IPS-NIHi7 (cell line): ENCODE measurements at regions not wholly inside any gene's neighbourhood (a gene's known extent, or its start where the extent isn't known, plus 50 kb on each side); places are given as distances from the start of the nearest gene placed in this dataset.
"Not testable (repeated sequence)": the region's sequence is repeated elsewhere in the genome, so short reads cannot be mapped to it uniquely, and the experiment has no call there.

ENCODE experiments used
- DNase-seq: peaks from one replicate; pipeline ENCODE4 v3.0.0; 2012; ENCODE audit warnings: mixed read lengths; ENCODE audit errors: extremely low spot score

DNA sequence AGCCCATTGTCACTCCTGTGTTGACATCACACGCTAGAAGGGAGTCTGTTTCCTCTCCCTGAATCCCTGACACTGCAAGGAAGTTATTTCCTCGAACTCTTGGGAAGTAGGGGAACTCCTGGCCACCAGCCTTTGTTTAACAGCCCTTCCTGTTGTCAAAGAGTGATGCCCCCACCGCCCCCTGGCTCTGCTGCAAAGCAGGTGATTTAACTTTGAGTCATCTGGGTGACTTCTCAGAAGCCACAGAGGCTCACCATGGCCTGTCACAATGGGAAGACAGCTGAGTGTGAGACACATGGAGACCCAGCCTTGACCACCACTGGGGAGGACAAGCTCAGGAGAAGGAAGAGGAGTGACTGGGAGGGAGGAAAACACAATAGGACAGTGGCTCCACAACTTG is 182.8 kb downstream of the PSMG1 start:
- no peak for DNase-seq

DNA sequence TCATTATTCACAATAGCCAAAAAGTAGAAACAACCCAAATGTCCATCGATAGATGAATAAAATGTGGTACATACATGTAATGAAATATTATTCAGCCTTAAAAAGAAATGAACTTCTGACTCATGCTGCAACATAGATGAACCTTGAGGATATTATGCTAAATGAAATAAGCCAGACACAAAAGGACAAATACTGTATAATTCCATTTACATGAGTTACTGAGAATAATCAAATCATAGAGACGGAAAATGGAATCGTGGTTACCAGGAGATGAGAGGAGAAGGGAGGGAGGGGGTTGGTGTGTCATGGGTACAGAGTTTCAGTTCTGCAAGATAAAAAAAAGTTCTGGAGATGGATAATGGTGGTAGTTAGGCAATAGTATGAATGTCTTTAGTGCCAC is 184.1 kb downstream of the PSMG1 start:
- DNase-seq = no peak

DNA sequence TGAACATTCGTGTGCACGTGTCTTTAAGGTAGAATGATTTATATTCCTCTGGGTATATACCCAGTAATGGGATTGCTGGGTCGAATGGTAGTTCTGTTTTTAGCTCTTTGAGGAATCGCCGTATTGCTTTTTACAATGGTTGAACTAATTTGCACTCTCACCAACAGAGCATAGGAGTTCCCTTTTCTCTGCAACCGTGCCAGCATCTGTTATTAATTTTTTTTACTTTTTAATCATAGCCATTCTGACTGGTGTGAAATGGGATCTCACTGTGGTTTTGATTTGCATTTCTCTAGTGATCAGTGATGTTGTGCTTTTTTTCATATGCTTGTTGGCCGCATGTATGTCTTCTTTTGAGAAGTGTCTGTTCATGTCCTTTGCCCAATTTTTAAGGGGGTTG is 185.0 kb downstream of the PSMG1 start:
- not testable (repeated sequence) for DNase-seq

DNA sequence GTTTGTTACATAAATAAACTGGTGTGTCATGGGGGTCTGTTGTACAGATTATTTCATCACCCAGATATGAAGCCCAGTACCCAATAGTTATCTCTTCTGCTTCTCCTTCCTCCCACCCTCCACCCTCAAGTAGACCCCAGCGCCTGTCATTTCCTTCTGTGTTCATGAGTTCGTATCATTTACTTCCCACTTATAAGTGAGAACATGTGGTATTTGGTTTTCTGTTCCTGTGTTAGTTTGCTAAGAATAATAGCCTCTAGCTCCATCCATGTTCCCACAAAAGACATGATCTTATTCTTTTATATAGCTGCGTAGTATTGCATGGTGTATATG is 185.4 kb downstream of the PSMG1 start:
- not testable (repeated sequence) for DNase-seq

DNA sequence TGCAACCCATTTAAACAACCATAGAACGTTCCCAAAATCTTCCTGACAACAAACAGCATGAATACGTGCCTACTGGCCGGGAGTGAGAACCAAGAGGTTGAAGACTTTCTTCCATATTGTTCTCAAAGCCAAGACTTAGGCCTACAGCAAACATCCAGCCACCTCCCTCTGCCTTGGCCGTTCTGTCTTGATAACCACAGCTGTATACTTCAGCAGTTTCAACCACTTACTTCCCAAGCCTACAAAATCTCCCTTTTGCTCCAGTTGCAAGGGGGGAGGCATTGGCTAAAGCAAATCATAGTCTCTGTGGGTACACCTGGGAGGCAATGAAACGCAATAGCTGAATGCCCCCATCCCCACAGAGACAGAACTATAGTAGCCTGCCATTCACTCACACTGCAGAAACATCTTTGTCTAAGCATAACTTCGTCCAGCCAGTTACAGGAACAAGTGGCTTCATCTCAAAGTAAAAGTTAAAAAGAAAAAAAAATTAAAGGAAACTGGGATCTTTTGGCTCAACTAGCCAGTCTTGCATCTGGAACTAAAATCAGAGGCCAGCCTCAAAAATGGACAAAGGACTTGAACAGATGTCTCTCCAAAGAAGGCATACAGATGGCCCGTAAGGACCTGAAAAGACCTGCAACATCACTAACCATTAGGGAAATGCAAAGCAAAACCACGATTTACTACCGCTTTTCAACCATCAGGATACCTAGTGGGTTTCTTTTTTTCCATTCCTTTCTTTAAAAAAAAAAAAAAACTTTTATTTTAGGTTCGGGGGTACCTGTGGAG is 186.0 kb downstream of the PSMG1 start:
- DNase-seq = no peak

DNA sequence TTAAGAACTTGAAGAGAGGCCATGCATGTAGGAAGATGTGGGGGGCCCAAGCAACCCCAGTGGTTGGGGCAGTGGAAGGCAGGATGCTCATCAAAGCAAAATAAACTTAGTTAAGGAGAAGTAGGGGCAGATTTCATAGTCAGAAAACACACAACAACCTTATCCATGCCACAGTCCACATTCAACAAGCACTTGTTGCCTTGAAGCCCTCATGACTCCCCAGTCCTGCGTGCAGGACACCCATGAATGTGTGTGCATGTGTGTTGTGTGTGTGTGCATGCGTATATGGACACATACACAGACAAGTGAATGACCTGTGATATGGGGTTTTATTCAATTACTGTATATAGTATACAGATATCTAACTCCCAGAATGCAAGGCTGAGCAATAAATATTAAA is 186.9 kb downstream of the PSMG1 start:
- no peak for DNase-seq

DNA sequence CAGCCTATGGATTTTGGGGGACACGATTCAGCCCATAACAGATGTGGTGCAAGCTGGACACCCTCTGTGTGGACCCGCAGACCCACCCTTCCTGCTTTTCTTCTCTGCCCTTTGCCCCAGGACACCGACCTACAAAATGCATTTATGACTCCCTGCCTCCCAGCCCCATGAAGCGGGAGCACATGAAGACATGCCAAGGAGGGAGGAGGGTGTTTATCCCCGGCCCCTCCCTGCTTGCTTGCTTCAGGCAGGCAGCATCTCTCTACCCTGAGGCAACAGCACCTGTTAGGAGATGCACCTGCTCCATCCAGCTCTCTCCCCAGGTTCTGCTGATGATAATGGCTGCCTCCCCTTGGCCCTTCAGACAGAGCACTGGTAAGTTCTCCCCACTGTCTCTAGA is 187.5 kb downstream of the PSMG1 start:
- no peak for DNase-seq

DNA sequence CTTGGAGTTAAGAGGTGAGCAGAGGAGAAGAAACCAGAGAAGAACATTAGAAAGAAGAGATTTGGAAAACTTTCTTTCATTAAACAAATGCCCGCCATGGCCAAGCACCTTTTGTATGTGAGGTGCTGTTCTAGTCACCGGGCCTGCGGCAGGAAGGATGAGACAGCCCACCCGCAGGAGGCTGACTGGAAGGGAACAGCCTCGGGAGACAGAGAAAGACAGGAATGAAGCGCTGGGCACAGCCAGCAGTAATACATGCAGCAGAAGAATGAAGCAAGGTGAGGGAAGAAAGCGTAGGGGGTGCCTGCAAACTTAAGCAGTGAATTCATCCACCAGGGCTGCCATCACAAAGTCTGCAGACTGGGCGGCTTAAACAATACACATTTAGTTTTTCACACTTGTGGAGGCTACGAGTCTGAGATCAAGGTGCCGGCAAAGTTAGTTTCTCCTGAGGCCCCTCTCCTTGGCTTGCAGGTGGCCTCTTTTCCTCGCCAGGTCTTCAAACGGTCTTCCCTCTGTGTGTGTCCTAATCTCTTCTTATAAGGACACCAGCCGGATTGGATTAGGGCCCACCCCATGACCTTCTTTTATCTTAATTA is 188.1 kb downstream of the PSMG1 start:
- DNase-seq = no peak

DNA sequence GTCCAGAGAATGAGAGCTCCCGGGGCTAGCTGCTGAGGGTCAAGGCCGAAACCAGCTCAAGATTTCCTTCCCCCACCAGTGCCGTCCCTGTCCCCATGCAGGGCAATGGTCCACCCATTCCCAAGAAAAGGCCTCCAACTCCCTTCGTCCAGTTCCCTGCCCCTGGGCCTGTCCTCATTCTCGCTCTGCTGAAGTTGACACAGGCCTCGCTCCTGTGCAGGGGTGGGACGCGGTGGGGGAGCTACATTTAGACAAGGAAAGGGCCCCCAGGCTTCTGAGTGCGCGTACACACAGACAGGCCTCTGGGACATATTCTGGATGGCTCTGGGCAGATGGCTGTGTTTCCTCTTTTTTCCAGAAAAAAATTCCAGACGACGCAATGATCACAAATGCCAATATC is 188.3 kb downstream of the ETS2 start:
- no peak for DNase-seq

DNA sequence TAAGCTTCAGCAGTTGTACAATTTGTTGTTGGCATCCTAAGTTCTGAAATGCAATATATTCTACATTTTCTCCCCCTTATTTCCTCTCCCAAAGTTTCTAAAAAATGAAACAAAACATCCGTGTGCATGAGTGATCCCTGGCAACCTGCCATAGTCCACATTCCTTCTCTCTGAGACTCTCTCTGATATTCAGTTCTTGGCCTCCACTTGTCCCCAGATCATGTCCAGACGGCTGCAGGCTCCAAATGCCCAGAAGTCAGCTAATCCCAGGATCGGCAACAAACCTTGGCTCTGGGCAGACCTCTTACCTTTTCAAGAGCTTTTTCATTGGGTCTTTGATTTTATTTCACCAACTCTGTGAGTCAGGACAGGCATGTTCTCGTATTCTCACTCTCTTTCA is 187.8 kb downstream of the ETS2 start:
- no peak for DNase-seq

DNA sequence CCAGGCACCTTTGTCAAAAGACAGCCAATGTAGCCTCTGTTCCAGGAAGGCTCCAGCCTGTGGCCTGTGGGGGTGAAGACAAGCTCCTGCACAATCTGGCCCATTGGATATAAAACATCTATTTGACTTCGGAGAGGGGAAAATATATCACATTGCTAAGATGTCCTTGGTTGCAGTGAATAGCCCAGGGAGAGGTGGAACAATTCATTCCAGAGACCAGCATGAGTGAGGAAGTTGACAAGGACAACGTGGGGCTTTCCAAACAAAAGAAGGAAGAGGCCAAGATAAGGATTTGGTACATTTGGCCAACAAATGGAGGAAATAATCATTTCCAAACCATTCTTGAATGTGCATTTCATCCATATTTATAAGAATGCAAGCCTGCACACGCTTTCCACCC is 187.0 kb downstream of the ETS2 start:
- DNase-seq = no peak

DNA sequence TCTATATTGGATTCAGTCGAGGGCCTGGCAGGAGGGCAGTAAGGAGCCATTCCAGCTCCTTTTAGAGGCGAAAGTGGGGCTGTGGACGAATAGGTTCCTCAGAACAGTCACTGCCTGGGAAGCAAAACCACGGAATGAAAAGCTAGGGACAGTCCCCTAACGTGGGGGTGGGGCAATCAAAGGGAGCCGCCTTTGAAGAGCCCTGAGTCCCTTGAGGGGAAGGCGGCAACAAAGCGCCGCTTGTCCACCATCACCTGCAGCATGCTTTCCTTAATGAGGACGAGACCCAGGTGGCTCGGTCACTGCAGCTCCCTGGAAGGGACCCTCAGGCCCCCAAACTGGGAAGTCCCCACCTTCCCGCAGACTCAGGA is 184.7 kb downstream of the ETS2 start:
- no peak for DNase-seq

DNA sequence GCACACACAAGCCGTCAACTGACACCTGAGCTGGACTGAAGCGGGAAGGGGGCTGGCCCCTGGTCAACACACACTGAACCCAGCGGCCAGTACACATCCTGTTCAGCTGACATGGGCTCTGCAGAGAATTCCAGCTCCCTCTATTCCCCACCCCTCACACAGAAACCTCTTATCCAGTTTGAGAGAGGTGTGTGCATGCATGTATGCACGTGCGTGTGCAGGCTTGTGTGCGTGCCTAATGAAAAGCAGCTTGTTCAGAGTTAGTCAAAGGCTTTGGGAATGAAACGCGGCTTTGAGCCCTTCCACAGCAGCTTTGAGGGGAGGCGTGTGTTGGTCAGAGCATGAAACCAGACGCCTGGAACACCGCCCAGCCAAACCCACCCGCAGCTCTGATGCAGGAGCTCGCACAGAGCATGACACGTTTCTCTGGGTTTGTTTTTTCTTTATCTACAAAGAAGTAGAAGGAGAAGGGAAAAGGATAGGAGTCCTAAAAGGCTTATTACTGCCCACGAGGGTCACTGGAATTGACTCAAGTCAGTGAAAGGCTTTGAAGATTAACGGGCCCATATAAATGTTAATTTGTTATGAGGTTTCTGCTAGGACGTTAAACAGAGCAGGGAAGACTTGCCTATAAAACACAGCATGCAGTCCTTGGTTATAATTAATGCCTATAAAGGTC is 184.2 kb downstream of the ETS2 start:
- no peak for DNase-seq

DNA sequence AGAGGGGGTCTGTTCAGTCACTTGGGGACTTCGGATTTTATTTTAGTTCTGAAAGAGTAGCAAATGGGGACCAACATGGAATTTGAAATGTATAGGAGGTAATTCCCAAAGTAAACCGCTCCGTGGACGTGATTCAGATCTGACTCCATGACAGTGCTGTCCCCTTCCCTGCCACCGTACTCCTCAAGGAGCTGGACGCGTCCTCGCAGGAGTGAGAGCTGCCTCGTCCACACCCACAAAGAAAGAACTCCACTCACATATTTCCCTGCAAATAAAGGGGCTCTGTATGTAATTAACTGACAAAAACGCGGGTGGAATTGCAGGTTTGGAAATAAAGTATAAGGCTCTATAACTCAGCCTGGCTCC is 183.6 kb downstream of the ETS2 start:
- DNase-seq = no peak

DNA sequence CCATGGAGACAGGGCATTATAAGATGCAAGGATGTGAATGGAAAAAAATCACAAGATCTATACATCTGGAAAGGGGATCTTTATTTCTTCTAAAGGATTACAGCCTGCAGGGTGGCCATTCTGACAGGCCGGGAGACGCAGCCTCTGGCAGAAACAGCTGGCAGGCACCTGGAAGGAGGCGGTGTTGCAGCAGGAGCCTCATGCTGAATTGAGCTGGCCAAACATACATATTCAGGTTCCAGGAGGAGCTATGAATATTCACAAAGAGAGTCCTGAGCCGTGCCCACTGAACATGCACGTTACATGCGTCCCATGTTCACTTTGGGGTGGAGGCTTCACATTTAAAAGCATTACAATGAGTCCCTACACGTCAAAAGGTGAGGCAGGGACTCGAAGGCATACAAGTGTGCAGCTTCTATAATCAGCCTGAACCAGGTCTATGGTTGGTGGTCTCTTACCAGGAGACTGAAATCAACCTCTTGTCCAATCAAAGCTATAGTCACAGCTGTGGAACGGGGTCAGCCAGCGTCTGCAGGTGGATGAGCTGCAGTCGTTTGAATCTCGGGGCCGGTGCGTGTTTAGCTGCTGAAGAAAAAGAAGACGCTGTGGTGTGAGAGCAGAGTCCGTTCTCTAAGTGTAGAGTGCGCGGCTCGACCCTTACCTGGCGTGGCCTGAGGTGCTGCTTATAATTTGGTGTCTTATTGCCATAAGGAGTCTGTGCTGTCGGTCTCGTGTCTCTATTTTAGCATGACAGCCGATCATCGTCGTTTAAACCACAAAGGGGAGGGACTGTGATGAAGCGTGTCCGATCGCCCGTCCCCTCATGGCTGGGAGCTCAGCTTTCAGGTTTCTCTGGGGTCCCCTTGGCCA is 183.0 kb downstream of the ETS2 start:
- no peak for DNase-seq

DNA sequence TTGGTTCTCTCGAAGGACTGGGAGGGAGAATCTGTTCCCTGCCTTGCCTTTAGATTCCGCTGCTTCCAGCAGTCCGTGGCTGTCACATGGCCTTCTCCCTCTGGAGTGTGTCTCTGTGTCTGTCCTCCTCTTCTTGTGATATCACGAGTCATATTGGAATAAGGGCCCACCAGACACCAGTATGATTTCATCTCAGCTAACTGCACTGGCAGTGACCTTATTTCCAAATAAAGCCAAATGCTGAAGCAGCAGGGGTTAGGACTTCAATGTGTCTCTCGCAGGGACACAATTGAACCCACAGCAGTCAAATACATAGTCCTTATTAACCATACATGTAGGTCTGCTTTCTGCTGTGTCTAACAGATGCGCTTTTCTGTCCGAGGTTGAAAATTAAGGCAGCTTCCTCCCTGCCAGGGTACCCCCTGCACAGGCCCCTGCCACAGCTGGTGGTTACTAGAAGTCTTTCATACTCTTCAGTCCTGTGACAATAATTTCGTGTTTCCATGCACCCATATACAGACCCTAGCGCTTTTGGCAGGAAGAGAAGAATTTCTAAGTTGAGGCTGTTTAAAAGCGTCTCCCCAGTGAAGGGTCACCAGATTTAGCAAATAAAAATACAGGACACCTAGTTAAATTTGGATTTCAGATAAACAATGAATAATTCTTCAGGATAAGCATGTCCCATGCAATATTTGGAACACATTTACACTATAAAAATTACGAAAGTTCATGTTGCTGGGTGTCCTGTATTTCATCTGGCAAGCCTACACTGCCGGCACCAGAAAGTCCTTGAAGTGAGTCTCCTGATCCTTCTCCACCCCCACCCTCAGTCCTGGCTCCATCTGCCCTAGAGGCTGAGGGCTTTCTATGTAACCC is 182.1 kb downstream of the ETS2 start:
- no peak for DNase-seq

DNA sequence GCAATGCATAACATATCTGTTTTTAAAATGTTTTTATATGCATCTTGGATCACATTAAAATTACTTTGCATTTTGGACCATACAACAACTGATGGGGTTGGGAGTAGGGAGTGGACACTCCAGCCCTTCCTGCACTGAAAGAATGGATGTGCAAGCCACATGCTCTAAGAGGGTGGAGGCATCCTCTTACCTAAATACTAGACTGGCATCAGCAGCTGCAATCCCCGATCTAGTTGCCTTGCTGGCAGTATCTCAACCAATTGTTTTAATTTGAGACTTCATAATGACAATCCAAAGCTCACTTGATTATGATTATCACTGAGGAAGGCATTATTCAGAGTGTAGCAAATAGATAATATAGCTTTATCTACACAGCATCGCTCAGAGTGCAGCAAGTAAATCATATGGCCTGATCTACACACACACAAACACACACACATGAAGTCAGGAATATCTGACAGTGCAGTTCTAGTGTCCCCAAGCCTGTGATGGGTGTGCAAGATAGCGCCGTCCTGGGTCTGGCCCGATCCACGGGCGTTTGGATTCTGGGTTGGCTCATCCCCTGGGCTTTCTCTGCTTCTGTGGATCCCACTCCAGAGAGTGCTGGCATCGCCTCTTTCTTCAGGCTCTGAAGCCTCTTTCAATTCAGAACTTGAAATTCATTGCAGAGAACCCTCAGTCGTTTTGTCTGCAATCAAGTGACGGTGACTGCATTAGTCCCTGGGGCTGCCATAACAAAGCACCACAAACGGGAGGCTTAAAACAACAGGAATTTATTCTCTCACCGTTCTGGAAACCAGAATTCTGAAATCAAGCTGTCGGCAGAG is 181.3 kb downstream of the ETS2 start:
- DNase-seq = no peak

DNA sequence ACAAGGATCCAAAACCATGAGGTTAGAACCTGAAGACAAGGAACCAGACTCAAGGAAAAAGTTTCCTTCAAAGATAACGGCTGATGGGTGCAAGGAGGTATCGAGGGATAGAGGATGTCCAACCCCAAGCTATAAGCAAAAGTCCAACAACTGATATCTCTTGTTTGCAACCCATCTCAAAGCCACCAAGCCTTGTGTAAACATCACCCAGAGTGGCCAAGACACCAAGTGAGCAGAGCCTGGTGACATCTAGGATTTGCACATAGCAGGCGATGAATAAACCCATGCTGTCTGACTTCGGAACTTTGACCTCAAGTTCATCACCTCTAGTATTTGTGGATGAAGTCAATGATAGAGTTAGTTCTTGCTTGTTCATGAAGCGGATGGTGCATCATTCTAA is 180.7 kb downstream of the ETS2 start:
- DNase-seq = no peak

DNA sequence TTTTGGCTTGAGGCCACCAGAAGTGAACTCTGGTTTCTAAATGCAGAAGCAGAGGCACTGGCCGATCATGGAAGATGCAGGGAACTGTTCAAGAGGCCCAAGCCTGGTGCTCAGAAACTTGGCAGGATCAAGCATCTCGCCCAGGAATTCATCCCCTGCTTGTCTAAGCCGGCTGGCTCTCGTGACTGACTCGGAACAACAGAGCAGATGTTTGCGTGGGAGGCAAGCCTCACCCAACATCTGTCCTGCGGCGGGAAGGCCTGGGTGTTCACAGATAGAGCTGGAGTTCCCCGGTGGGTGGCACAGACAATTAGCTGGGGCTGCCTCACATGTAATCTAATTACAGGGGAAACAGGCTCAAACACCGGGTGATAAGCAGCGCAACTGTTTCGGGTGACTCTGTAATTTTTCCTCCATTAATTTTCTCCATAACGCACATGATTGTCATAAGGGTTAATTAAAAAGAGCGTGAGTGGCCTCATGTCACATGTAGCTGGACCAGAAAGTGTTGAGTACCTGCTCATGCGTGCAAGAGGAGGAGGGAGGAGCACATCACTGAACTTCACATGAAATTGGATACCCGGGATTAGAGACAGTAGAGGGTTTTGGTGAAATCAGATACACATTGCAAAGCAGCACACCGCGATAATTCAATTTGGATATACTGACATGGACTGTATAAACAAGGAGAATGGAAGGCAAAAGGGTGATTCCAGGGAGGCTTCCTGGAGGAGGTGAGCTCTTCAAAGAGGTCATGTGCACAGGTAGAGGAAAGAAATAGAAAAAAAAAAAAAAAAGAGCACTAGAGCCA is 180.0 kb downstream of the ETS2 start:
- DNase-seq = no peak
